ENCODE measurements at regions not wholly inside any gene's neighbourhood (a gene's known extent, or its start where the extent isn't known, plus 50 kb on each side); places are given as distances from the start of the nearest gene placed in this dataset.

DNA sequence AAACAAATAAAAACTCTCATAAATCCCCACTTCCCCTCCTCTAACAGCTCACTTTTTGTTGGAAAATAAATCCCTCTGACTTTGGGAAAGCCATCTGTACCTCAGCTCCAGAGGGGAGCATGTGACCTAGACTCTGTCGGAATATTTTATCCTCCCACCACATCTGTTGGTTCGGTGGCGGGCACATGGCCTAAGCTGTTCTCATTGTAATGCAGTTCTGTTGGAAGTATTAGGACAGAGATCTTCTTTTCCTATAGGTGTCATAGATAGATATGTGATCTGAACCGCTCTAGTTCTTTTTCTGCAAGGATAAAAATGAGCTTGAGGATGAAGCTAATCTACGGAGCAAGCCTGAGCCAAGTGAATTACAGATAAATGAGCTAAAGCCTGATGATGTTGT lies 50.5 kb upstream of the EPS8L3 start:
- no peak overlapping the region for H3K27ac ChIP-seq
- TF ChIP-seq, protein P1, sequence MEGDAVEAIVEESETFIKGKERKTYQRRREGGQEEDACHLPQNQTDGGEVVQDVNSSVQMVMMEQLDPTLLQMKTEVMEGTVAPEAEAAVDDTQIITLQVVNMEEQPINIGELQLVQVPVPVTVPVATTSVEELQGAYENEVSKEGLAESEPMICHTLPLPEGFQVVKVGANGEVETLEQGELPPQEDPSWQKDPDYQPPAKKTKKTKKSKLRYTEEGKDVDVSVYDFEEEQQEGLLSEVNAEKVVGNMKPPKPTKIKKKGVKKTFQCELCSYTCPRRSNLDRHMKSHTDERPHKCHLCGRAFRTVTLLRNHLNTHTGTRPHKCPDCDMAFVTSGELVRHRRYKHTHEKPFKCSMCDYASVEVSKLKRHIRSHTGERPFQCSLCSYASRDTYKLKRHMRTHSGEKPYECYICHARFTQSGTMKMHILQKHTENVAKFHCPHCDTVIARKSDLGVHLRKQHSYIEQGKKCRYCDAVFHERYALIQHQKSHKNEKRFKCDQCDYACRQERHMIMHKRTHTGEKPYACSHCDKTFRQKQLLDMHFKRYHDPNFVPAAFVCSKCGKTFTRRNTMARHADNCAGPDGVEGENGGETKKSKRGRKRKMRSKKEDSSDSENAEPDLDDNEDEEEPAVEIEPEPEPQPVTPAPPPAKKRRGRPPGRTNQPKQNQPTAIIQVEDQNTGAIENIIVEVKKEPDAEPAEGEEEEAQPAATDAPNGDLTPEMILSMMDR (conservative IDR thresholded peaks at IDR 0.05): no peak

Data from C4-2B (cell line).